Right renal pelvis (tissue), 4 donors: ENCODE measurements at regions not wholly inside any gene's neighbourhood (a gene's known extent, or its start where the extent isn't known, plus 50 kb on each side); places are given as distances from the start of the nearest gene placed in this dataset.
"Not testable (repeated sequence)": the region's sequence is repeated elsewhere in the genome, so short reads cannot be mapped to it uniquely, and the experiment has no call there.

Experiments used
- DNase-seq, 4 donors: peaks; one replicate each; pipeline ENCODE4 v3.0.0-alpha.2; 2013; ENCODE audit warnings: low read depth in 4 of 4, low spot score in 3 of 4, missing footprints in 1 of 4

- DNase-seq: not testable (repeated sequence)
These were observed 89.4 kb upstream of the MAMLD1 start for GRCh38 chrX:150273575-150274294.

- no peak for DNase-seq
These were observed 80.2 kb upstream of the MAMLD1 start for GRCh38 chrX:150282953-150283352.

GRCh38 chrX:150291014-150291413 is 72.1 kb upstream of the MAMLD1 start:
- no peak for DNase-seq

GRCh38 chrX:150293311-150294013 is 69.7 kb upstream of the MAMLD1 start:
- DNase-seq: no peak

- DNase-seq: no peak
These were observed 64.1 kb upstream of the MAMLD1 start for GRCh38 chrX:150298841-150299551.

GRCh38 chrX:150299579-150299978 is 63.5 kb upstream of the MAMLD1 start:
- no peak for DNase-seq

- no peak for DNase-seq
These were observed 59.6 kb upstream of the MAMLD1 start for GRCh38 chrX:150303386-150304097.

- no peak for DNase-seq
These were observed 57.1 kb upstream of the MAMLD1 start for GRCh38 chrX:150306002-150306401.

- DNase-seq: no peak
These were observed 55.1 kb upstream of the MAMLD1 start for GRCh38 chrX:150308041-150308440.

GRCh38 chrX:150308532-150309157 is 54.5 kb upstream of the MAMLD1 start:
- DNase-seq: no peak

- no peak for DNase-seq
These were observed 52.7 kb upstream of the MAMLD1 start for GRCh38 chrX:150310417-150310816.

- no peak for DNase-seq
These were observed 52.2 kb upstream of the MAMLD1 start for GRCh38 chrX:150310881-150311280.

GRCh38 chrX:150312931-150313330 is 50.2 kb upstream of the MAMLD1 start:
- no peak for DNase-seq
